Vagina (tissue), 2 donors: ENCODE measurements at regions not wholly inside any gene's neighbourhood (a gene's known extent, or its start where the extent isn't known, plus 50 kb on each side); places are given as distances from the start of the nearest gene placed in this dataset.

ENCODE experiments used
- DNase-seq, 2 donors: peaks; one replicate each; pipeline ENCODE4 v3.0.0-alpha.2; 2017; ENCODE audit errors: extremely low spot score in 2 of 2
- H3K27ac ChIP-seq: fragments of 200-600 bp; sonication (generic); one replicate; pipeline ENCODE4 v1.5.1; 2019
- H3K27me3 ChIP-seq: fragments of 200-600 bp; sonication (generic); one replicate; pipeline ENCODE4 v1.5.1; 2019
- H3K36me3 ChIP-seq, 2 donors: fragments of 200-600 bp; sonication (generic); one replicate each; pipeline ENCODE4 v1.5.1; 2017 to 2019
- H3K4me1 ChIP-seq: fragments of 200-600 bp; sonication (generic); one replicate; pipeline ENCODE4 v1.5.1; 2019
- H3K4me3 ChIP-seq, 2 donors: fragments of 200-600 bp; sonication (generic); 1 replicate in 1 of 2; 2 replicates in 1 of 2; pipeline ENCODE4 v1.5.1; 2016 to 2019
- H3K9me3 ChIP-seq: fragments of 200-600 bp; sonication (generic); one replicate; pipeline ENCODE4 v1.5.1; 2019
- CTCF ChIP-seq, 3 experiments: fragments of 450-650 bp in 2 of 3; fragments of 200-600 bp in 1 of 3; sonication (generic) in 1 of 3; IDR thresholded peaks; one replicate each; pipeline ENCODE4 v1.5.1; 2017 to 2019; ENCODE audit warnings: antibody characterized with exemption in 3 of 3, mild to moderate bottlenecking in 2 of 3, moderate library complexity in 2 of 3
- POLR2A ChIP-seq, 2 donors: fragments of 450-650 bp; IDR thresholded peaks; one replicate each; pipeline ENCODE4 v1.6.1; 2017; ENCODE audit warnings: antibody characterized with exemption in 2 of 2, mild to moderate bottlenecking in 2 of 2, moderate library complexity in 2 of 2
- POLR2AphosphoS5 ChIP-seq, 2 donors: sonication (generic); formaldehyde crosslinking; IDR thresholded peaks; one replicate each; pipeline ENCODE4 v1.9.0; 2017; ENCODE audit warnings: antibody characterized with exemption in 2 of 2, mild to moderate bottlenecking in 2 of 2, low read depth in 1 of 2; ENCODE audit not compliant: insufficient read depth in 1 of 2
- intact Hi-C: fragments of 100-400 bp; cut with DNase I; formaldehyde crosslinking; loops from one replicate; pipeline ENCODE4 v1.15.1; 2023

DNA sequence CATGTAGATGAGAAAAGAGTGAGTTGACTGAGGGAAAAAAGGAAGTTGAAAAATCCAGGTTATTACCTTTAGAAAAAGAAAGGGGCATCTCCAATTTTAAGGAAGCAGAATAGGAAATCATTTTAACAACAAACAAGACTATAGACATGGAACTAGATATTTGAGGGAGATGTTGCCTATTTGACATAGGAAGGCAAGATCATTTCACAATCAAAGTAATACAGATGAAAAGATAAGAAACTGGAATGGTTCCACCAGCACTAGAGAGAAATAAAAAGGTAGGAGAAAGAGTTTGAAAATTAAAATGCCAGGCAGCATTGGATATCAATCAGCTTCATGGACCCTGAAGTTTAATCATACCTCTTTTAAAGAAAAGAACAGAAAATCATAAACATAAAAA lies 881.0 kb upstream of the MGAT4C start:
- TF ChIP-seq CTCF (IDR thresholded peaks at IDR 0.05) (no peak), POLR2A (IDR thresholded peaks at IDR 0.05) (no peak), POLR2AphosphoS5 (IDR thresholded peaks at IDR 0.05; ENCODE audit: insufficient read depth in 1 of 2, low read depth in 1 of 2) (no peak)
- Histone ChIP-seq H3K9me3 (no peaks in the 10 kb centered on the region), H3K4me1 (no peaks in the 10 kb centered on the region), H3K27ac (no peak overlapping the region), H3K4me3 (no peak overlapping the region), H3K36me3 (no peaks in the 10 kb centered on the region), H3K27me3 (no peaks in the 10 kb centered on the region)
- no peak for DNase-seq
- intact Hi-C loops = no loop called here

- no peaks in the 10 kb centered on the region for H3K9me3 ChIP-seq
- intact Hi-C loops = no loop called here
- H3K36me3 ChIP-seq = no peaks in the 10 kb centered on the region
- H3K27ac ChIP-seq = no peak overlapping the region
- no peak overlapping the region for H3K4me3 ChIP-seq
- TF ChIP-seq CTCF (IDR thresholded peaks at IDR 0.05) (no peak), POLR2AphosphoS5 (IDR thresholded peaks at IDR 0.05; ENCODE audit: insufficient read depth in 1 of 2, low read depth in 1 of 2) (no peak), POLR2A (IDR thresholded peaks at IDR 0.05) (no peak)
- H3K4me1 ChIP-seq = no peaks in the 10 kb centered on the region
- no peaks in the 10 kb centered on the region for H3K27me3 ChIP-seq
- DNase-seq = no peak
These were observed 880.3 kb upstream of the MGAT4C start for GRCh38 chr12:87136330-87136976.

GRCh38 chr12:87127272-87127671 lies 871.1 kb upstream of the MGAT4C start:
- H3K9me3 ChIP-seq = no peaks in the 10 kb centered on the region
- DNase-seq = no peak
- no peak overlapping the region for H3K4me3 ChIP-seq
- no peaks in the 10 kb centered on the region for H3K36me3 ChIP-seq
- no peak overlapping the region for H3K27ac ChIP-seq
- H3K4me1 ChIP-seq = no peaks in the 10 kb centered on the region
- TF ChIP-seq POLR2A (IDR thresholded peaks at IDR 0.05) (no peak), POLR2AphosphoS5 (IDR thresholded peaks at IDR 0.05; ENCODE audit: insufficient read depth in 1 of 2, low read depth in 1 of 2) (no peak), CTCF (IDR thresholded peaks at IDR 0.05) (no peak)
- intact Hi-C loops = no loop called here
- H3K27me3 ChIP-seq = no peaks in the 10 kb centered on the region

GRCh38 chr12:87121896-87122295 lies 865.7 kb upstream of the MGAT4C start:
- intact Hi-C loops = no loop called here
- no peak for DNase-seq
- Histone ChIP-seq H3K27me3 (no peaks in the 10 kb centered on the region), H3K9me3 (no peaks in the 10 kb centered on the region), H3K27ac (no peak overlapping the region), H3K36me3 (no peaks in the 10 kb centered on the region), H3K4me1 (no peaks in the 10 kb centered on the region), H3K4me3 (no peak overlapping the region)
- TF ChIP-seq POLR2A (IDR thresholded peaks at IDR 0.05) = no peak
- no peak for TF ChIP-seq CTCF (IDR thresholded peaks at IDR 0.05)
- no peak for TF ChIP-seq POLR2AphosphoS5 (IDR thresholded peaks at IDR 0.05; ENCODE audit: insufficient read depth in 1 of 2, low read depth in 1 of 2)

GRCh38 chr12:87120440-87120839 lies 864.2 kb upstream of the MGAT4C start:
- Histone ChIP-seq H3K4me3 (no peak overlapping the region), H3K27ac (no peak overlapping the region), H3K9me3 (no peaks in the 10 kb centered on the region), H3K27me3 (no peaks in the 10 kb centered on the region), H3K4me1 (no peaks in the 10 kb centered on the region), H3K36me3 (no peaks in the 10 kb centered on the region)
- TF ChIP-seq POLR2A (IDR thresholded peaks at IDR 0.05) (no peak), POLR2AphosphoS5 (IDR thresholded peaks at IDR 0.05; ENCODE audit: insufficient read depth in 1 of 2, low read depth in 1 of 2) (no peak), CTCF (IDR thresholded peaks at IDR 0.05) (no peak)
- intact Hi-C loops = no loop called here
- DNase-seq = no peak
